Brain microvascular endothelial cell (primary cell): ENCODE measurements at regions not wholly inside any gene's neighbourhood (a gene's known extent, or its start where the extent isn't known, plus 50 kb on each side); places are given as distances from the start of the nearest gene placed in this dataset.

ENCODE experiments used
- DNase-seq: peaks from one replicate; pipeline ENCODE4 v3.0.0-alpha.2; 2020
- H3K27ac ChIP-seq: fragments of 250-450 bp; sonication (Bioruptor Pico); 2 replicates; pipeline ENCODE4 v1.5.1; 2020; ENCODE audit warnings: mild to moderate bottlenecking, moderate library complexity
- H3K27me3 ChIP-seq: fragments of 250-450 bp; sonication (Bioruptor Pico); replicated peaks from 2 replicates; pipeline ENCODE4 v1.5.1; 2020; ENCODE audit warnings: mild to moderate bottlenecking
- H3K36me3 ChIP-seq: fragments of 250-450 bp; sonication (Bioruptor Pico); replicated peaks from 2 replicates; pipeline ENCODE4 v1.5.1; 2020; ENCODE audit warnings: mild to moderate bottlenecking
- H3K4me3 ChIP-seq: 2 replicates; pipeline ENCODE4 v1.5.1; 2011; ENCODE audit warnings: low read depth, mild to moderate bottlenecking, control low read depth, low read length, moderate library complexity
- CTCF ChIP-seq: IDR thresholded peaks from 2 replicates; pipeline ENCODE4 v1.5.1; 2011; ENCODE audit warnings: low read depth, mild to moderate bottlenecking, moderate library complexity, low read length, control low read depth, inconsistent platforms; ENCODE audit errors: missing control alignments
- in situ Hi-C: cut with HindIII; loops from 2 replicates; pipeline ENCODE4 v1.10.0; 2017; ENCODE audit warnings: low sequenced_read_pairs, low pct_ligation_motif_present

GRCh38 chr14:94677747-94678146 lies 65.6 kb downstream of the SERPINA3 start:
- no peak for TF ChIP-seq CTCF
- in situ Hi-C loops = no loop called here
- no peak overlapping the region for H3K27ac ChIP-seq

GRCh38 chr14:94677213-94677612 lies 65.0 kb downstream of the SERPINA3 start:
- no peaks in the 10 kb centered on the region for H3K27me3 ChIP-seq
- no peak for DNase-seq
- no peaks in the 10 kb centered on the region for H3K36me3 ChIP-seq
- no peak for TF ChIP-seq CTCF
- H3K4me3 ChIP-seq = no peak overlapping the region
- in situ Hi-C loops = no loop called here
- no peak overlapping the region for H3K27ac ChIP-seq

More at GRCh38 chr14:94677747-94678146, 65.6 kb downstream of the SERPINA3 start:
- Histone ChIP-seq H3K36me3 (no peaks in the 10 kb centered on the region), H3K4me3 (no peak overlapping the region), H3K27me3 (no peaks in the 10 kb centered on the region)
- no peak for DNase-seq

DNA sequence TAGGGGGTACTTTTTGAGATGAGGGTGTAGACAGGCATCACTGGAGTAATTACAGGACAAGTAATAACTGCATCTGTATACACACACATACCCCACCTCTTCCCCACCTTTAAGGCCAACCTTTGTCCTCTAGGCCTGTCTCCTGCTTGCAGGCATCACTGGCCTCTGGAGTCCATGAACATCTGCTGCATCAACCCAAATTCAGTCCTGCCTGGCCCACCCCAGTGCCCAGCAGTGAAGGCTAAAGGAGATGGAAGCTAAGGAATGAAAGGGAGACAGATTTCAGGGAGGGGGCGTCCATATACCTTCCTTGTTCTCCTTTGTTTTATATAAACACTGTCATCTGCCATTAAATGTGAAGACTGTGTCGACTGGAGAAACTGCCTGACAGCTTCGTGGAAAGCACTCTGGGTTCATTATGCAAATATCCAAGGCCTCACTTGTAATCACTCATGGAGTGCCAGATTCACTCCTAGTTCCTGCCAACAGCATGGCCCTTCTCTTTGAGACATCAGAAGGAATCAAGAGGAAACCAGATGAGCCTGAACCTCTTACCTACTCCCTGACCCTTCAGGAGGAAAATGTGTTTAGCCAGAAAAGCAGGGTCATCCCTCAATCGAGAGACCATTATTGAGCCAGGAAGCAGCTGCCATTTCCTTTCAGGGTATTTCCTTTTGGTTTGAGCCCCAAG lies 64.4 kb downstream of the SERPINA3 start:
- H3K36me3 ChIP-seq = no peaks in the 10 kb centered on the region
- H3K27me3 ChIP-seq = no peaks in the 10 kb centered on the region
- no peak overlapping the region for H3K27ac ChIP-seq
- TF ChIP-seq CTCF = no peak
- DNase-seq = no peak
- H3K4me3 ChIP-seq = no peak overlapping the region
- in situ Hi-C loops = no loop called here

GRCh38 chr14:94675036-94675435 lies 62.8 kb downstream of the SERPINA3 start:
- Histone ChIP-seq H3K36me3 (no peaks in the 10 kb centered on the region), H3K27ac (no peak overlapping the region), H3K27me3 (no peaks in the 10 kb centered on the region), H3K4me3 (no peak overlapping the region)
- TF ChIP-seq CTCF = no peak
- in situ Hi-C loops = no loop called here
- no peak for DNase-seq

DNA sequence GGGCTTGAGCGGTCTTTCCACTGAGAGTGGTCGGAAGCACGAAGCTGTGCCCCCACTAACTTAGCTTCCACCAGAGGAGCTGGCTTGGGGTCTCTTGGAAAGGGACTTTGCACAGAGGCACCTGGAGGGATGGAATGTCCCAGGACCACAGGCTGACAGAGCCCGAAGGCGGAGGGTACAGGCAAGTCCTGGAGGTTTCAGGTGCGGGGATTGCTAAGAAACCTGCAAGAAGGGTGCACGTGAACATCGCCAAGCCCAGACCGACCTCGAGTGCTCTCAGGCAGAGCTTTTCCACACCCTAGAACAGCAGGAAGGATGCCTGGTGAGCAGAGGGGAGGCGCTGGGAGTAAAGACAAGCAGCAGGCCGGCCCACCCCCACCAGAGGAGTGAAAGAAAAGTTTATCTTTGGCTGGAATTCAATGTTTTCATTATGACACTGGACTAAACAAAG lies 61.6 kb downstream of the SERPINA3 start:
- in situ Hi-C loops = no loop called here
- TF ChIP-seq CTCF = no peak
- H3K36me3 ChIP-seq = no peaks in the 10 kb centered on the region
- peak; percentile 81 for DNase-seq
- H3K27ac ChIP-seq = peak overlapping the region; percentile 56
- H3K4me3 ChIP-seq = no peak overlapping the region
- H3K27me3 ChIP-seq = no peaks in the 10 kb centered on the region
